GM23248 (cell line): ENCODE measurements at regions not wholly inside any gene's neighbourhood (a gene's known extent, or its start where the extent isn't known, plus 50 kb on each side); places are given as distances from the start of the nearest gene placed in this dataset.

Experiments used
- DNase-seq: peaks from one replicate; pipeline ENCODE4 v3.0.0-alpha.2; 2015
- H2AFZ ChIP-seq: fragments of 200-600 bp; sonication (generic); 2 replicates; pipeline ENCODE4 v1.6.1; 2016; ENCODE audit warnings: antibody characterized with exemption
- H3F3A ChIP-seq: fragments of 200-600 bp; sonication (generic); 2 replicates; pipeline ENCODE4 v1.6.1; 2016; ENCODE audit warnings: mild to moderate bottlenecking, antibody characterized with exemption, mixed run types; ENCODE audit not compliant: insufficient read depth
- H3K27ac ChIP-seq: fragments of 200-600 bp; sonication (generic); 2 replicates; pipeline ENCODE4 v1.5.1; 2016; ENCODE audit warnings: mild to moderate bottlenecking
- H3K27me3 ChIP-seq: fragments of 200-600 bp; sonication (generic); replicated peaks from 2 replicates; pipeline ENCODE4 v1.6.1; 2016; ENCODE audit warnings: mild to moderate bottlenecking; ENCODE audit not compliant: insufficient read depth
- H3K36me3 ChIP-seq: fragments of 200-600 bp; sonication (generic); 2 replicates; pipeline ENCODE4 v1.6.1; 2016; ENCODE audit warnings: low read depth, mild to moderate bottlenecking
- H3K4me1 ChIP-seq: fragments of 200-600 bp; sonication (generic); 2 replicates; pipeline ENCODE4 v1.6.1; 2016; ENCODE audit warnings: mild to moderate bottlenecking; ENCODE audit not compliant: insufficient read depth
- H3K4me2 ChIP-seq: fragments of 200-600 bp; sonication (generic); one replicate; pipeline ENCODE4 v1.6.1; 2016; ENCODE audit warnings: mild to moderate bottlenecking; ENCODE audit not compliant: unreplicated experiment
- H3K4me3 ChIP-seq: fragments of 200-600 bp; sonication (generic); 2 replicates; pipeline ENCODE4 v1.5.1; 2016; ENCODE audit warnings: mild to moderate bottlenecking
- H3K79me2 ChIP-seq: fragments of 200-600 bp; sonication (generic); 2 replicates; pipeline ENCODE4 v1.6.1; 2016; ENCODE audit warnings: mild to moderate bottlenecking; ENCODE audit not compliant: insufficient read depth
- H3K9ac ChIP-seq: fragments of 200-600 bp; sonication (generic); 2 replicates; pipeline ENCODE4 v1.6.1; 2016; ENCODE audit warnings: mild to moderate bottlenecking
- H3K9me2 ChIP-seq: fragments of 200-600 bp; sonication (generic); 2 replicates; pipeline ENCODE4 v1.6.1; 2016; ENCODE audit warnings: mixed run types, mild to moderate bottlenecking, moderate library complexity; ENCODE audit not compliant: insufficient read depth
- H3K9me3 ChIP-seq: fragments of 200-600 bp; sonication (generic); one replicate; pipeline ENCODE4 v1.6.1; 2017; ENCODE audit warnings: low read depth
- H4K20me1 ChIP-seq: fragments of 200-600 bp; sonication (generic); 2 replicates; pipeline ENCODE4 v1.6.0; 2016; ENCODE audit not compliant: insufficient read depth
- EZH2 ChIP-seq: fragments of 200-600 bp; sonication (generic); IDR thresholded peaks from 2 replicates; pipeline ENCODE4 v1.6.1; 2018; ENCODE audit warnings: antibody characterized with exemption, mild to moderate bottlenecking; ENCODE audit not compliant: insufficient read depth, poor library complexity, severe bottlenecking
- EZH2phosphoT487 ChIP-seq: fragments of 200-600 bp; sonication (generic); IDR thresholded peaks from 2 replicates; pipeline ENCODE4 v1.6.1; 2018; ENCODE audit warnings: antibody characterized with exemption, moderate library complexity, mild to moderate bottlenecking, low read depth; ENCODE audit not compliant: insufficient read depth
- WGBS, 2 experiments: methylation state at CpG; one replicate each; pipeline ENCODE4 v1.1.6; 2015 to 2017; ENCODE audit warnings: low lambda C conversion rate in 2 of 2, low coverage in 1 of 2; ENCODE audit errors: missing lambda C conversion rate in 2 of 2; 5-methylcytosine and 5-hydroxymethylcytosine counted together
- in situ Hi-C: fragments of 300-500 bp; cut with MboI; formaldehyde crosslinking; loops from 2 replicates; pipeline ENCODE4 v1.15.0; 2020

GRCh38 chr19:31745731-31746130 lies 396.5 kb upstream of the TSHZ3 start:
- 42 to 45% methylated on average over 9 of the region's 9 CpGs for WGBS, 2 experiments
- Histone ChIP-seq H3F3A (no peaks in the 10 kb centered on the region), H3K4me1 (no peaks in the 10 kb centered on the region), H3K36me3 (no peaks in the 10 kb centered on the region), H3K9me2 (no peaks in the 10 kb centered on the region), H2AFZ (no peak overlapping the region), H4K20me1 (no peaks in the 10 kb centered on the region), H3K4me2 (no peak overlapping the region), H3K9me3 (no peaks in the 10 kb centered on the region), H3K27me3 (no peaks in the 10 kb centered on the region; the same call in 1 of the 2 replicates), H3K9ac (no peak overlapping the region), H3K79me2 (no peaks in the 10 kb centered on the region), H3K27ac (no peak overlapping the region), H3K4me3 (no peak overlapping the region)
- no peak for DNase-seq
- no peak for TF ChIP-seq EZH2
- no peak for TF ChIP-seq EZH2phosphoT487
- in situ Hi-C loops = no loop called here

- no peaks in the 10 kb centered on the region for H3K9me3 ChIP-seq
- 54 to 56% methylated on average over 8 of the region's 8 CpGs for WGBS, 2 experiments
- in situ Hi-C loops = no loop called here
These were observed 400.0 kb upstream of the TSHZ3 start for GRCh38 chr19:31749231-31749630.

GRCh38 chr19:31759359-31759758 lies 410.1 kb upstream of the TSHZ3 start:
- Histone ChIP-seq H3K9ac (no peak overlapping the region), H3K4me2 (no peak overlapping the region), H3K9me2 (no peaks in the 10 kb centered on the region), H3K4me3 (no peak overlapping the region), H4K20me1 (no peaks in the 10 kb centered on the region), H3K4me1 (no peaks in the 10 kb centered on the region), H3K36me3 (no peaks in the 10 kb centered on the region), H2AFZ (no peak overlapping the region), H3K79me2 (no peaks in the 10 kb centered on the region), H3K27ac (no peak overlapping the region), H3K9me3 (no peaks in the 10 kb centered on the region), H3F3A (no peaks in the 10 kb centered on the region), H3K27me3 (no peaks in the 10 kb centered on the region)
- WGBS, 2 experiments = 32 to 36% methylated on average over 4 of the region's 4 CpGs
- TF ChIP-seq EZH2phosphoT487 (no peak), EZH2 (no peak)
- in situ Hi-C loops = no loop called here
- DNase-seq = no peak

More at GRCh38 chr19:31749231-31749630, 400.0 kb upstream of the TSHZ3 start:
- no peaks in the 10 kb centered on the region for H3K36me3 ChIP-seq
- no peaks in the 10 kb centered on the region for H3K9me2 ChIP-seq
- no peak overlapping the region for H3K27ac ChIP-seq
- H3K79me2 ChIP-seq = no peaks in the 10 kb centered on the region
- DNase-seq = no peak
- no peak overlapping the region for H3K4me2 ChIP-seq
- H3K9ac ChIP-seq = no peak overlapping the region
- H3K4me1 ChIP-seq = no peaks in the 10 kb centered on the region
- no peaks in the 10 kb centered on the region for H4K20me1 ChIP-seq
- no peaks in the 10 kb centered on the region for H3K27me3 ChIP-seq
- no peak overlapping the region for H2AFZ ChIP-seq
- no peaks in the 10 kb centered on the region for H3F3A ChIP-seq
- TF ChIP-seq EZH2phosphoT487 = no peak
- TF ChIP-seq EZH2 = no peak
- no peak overlapping the region for H3K4me3 ChIP-seq

- Histone ChIP-seq H3K9ac (no peak overlapping the region), H3K9me2 (no peaks in the 10 kb centered on the region), H3K27ac (no peak overlapping the region), H3K4me1 (no peaks in the 10 kb centered on the region), H3K9me3 (no peaks in the 10 kb centered on the region), H3K79me2 (no peaks in the 10 kb centered on the region), H3K4me3 (no peak overlapping the region), H3K4me2 (no peak overlapping the region), H2AFZ (no peak overlapping the region), H3K27me3 (no peaks in the 10 kb centered on the region), H3K36me3 (no peaks in the 10 kb centered on the region), H4K20me1 (no peaks in the 10 kb centered on the region), H3F3A (no peaks in the 10 kb centered on the region)
- no peak for DNase-seq
- TF ChIP-seq EZH2phosphoT487 (no peak), EZH2 (no peak)
- 31 to 34% methylated on average over 15 of the region's 15 CpGs for WGBS, 2 experiments
- in situ Hi-C loops = no loop called here
These were observed 412.2 kb upstream of the TSHZ3 start for GRCh38 chr19:31761281-31761913.

- no peak for TF ChIP-seq EZH2
- TF ChIP-seq EZH2phosphoT487 = no peak
- H3K79me2 ChIP-seq = no peaks in the 10 kb centered on the region
- H3K9ac ChIP-seq = no peak overlapping the region
- H3K9me2 ChIP-seq = no peaks in the 10 kb centered on the region
- H3K36me3 ChIP-seq = no peaks in the 10 kb centered on the region
- H3F3A ChIP-seq = no peaks in the 10 kb centered on the region
- no peaks in the 10 kb centered on the region for H3K27me3 ChIP-seq
- H2AFZ ChIP-seq = no peak overlapping the region
- no peak overlapping the region for H3K4me3 ChIP-seq
- H3K27ac ChIP-seq = no peak overlapping the region
- in situ Hi-C loops = no loop called here
- H4K20me1 ChIP-seq = no peaks in the 10 kb centered on the region
- no peak overlapping the region for H3K4me2 ChIP-seq
- DNase-seq = no peak
- H3K4me1 ChIP-seq = no peaks in the 10 kb centered on the region
- H3K9me3 ChIP-seq = no peaks in the 10 kb centered on the region
- 35 to 40% methylated on average over 4 of the region's 4 CpGs for WGBS, 2 experiments
These were observed 421.0 kb upstream of the TSHZ3 start for GRCh38 chr19:31770223-31770622.
